ENCODE measurements at regions not wholly inside any gene's neighbourhood (a gene's known extent, or its start where the extent isn't known, plus 50 kb on each side); places are given as distances from the start of the nearest gene placed in this dataset.

- no peak for TF ChIP-seq CTCF (IDR thresholded peaks at IDR 0.05)
- no peak for TF ChIP-seq POLR2AphosphoS5 (IDR thresholded peaks at IDR 0.05; ENCODE audit: low read depth, low read length)
- TF ChIP-seq SIN3A (IDR thresholded peaks at IDR 0.05; ENCODE audit: borderline replicate concordance, insufficient read depth, low read depth, low read length), result no peak
- no peak for TF ChIP-seq TCF7L2 (IDR thresholded peaks at IDR 0.05; ENCODE audit: low read depth, low read length)
Measured at GRCh38 chr21:18495523-18495922, 91.9 kb upstream of the TMPRSS15 start.
